Thoracic aorta (tissue), 2 donors: ENCODE measurements at regions not wholly inside any gene's neighbourhood (a gene's known extent, or its start where the extent isn't known, plus 50 kb on each side); places are given as distances from the start of the nearest gene placed in this dataset.
"Not testable (repeated sequence)": the region's sequence is repeated elsewhere in the genome, so short reads cannot be mapped to it uniquely, and the experiment has no call there.

Experiments used
- ATAC-seq: fragments of 150-250 bp; one replicate; pipeline ENCODE4 v1.8.0; 2017; ENCODE audit warnings: low read depth; ENCODE audit not compliant: insufficient number of reproducible peaks, low FRiP score
- DNase-seq: peaks from one replicate; pipeline ENCODE4 v3.0.0-alpha.2; 2020; ENCODE audit warnings: low spot score
- H3K27ac ChIP-seq, 2 donors: fragments of 200-600 bp; sonication (generic); 1 replicate in 1 of 2; 2 replicates in 1 of 2; pipeline ENCODE4 v1.5.1; 2016; ENCODE audit warnings: mild to moderate bottlenecking in 2 of 2, moderate library complexity in 2 of 2
- H3K27me3 ChIP-seq: fragments of 200-600 bp; sonication (generic); replicated peaks from 2 replicates; pipeline ENCODE4 v1.6.0; 2016; ENCODE audit warnings: mild to moderate bottlenecking; ENCODE audit not compliant: insufficient read depth
- H3K36me3 ChIP-seq: fragments of 200-600 bp; sonication (generic); one replicate; pipeline ENCODE4 v1.5.1; 2016
- H3K4me1 ChIP-seq, 2 donors: fragments of 200-600 bp; sonication (generic); 1 replicate in 1 of 2; 2 replicates in 1 of 2; pipeline versions ENCODE4 v1.5.1 to v1.6.0; 2016; ENCODE audit warnings: low read depth in 2 of 2, mild to moderate bottlenecking in 1 of 2; ENCODE audit not compliant: control insufficient read depth in 1 of 2
- H3K4me3 ChIP-seq: fragments of 200-600 bp; sonication (generic); 2 replicates; pipeline ENCODE4 v1.5.1; 2016; ENCODE audit warnings: mild to moderate bottlenecking
- H3K9me3 ChIP-seq: fragments of 200-600 bp; sonication (generic); 2 replicates; pipeline ENCODE4 v1.5.1; 2016
- CTCF ChIP-seq: fragments of 200-600 bp; sonication (generic); IDR thresholded peaks from one replicate; pipeline ENCODE4 v1.5.1; 2019; ENCODE audit warnings: antibody characterized with exemption

- TF ChIP-seq CTCF = no peak
- no peak overlapping the region for H3K4me3 ChIP-seq
- no peak for ATAC-seq
Observed at GRCh38 chr2:114352988-114353387, 89.5 kb upstream of the DPP10 start.

GRCh38 chr2:114354199-114354598, 88.2 kb upstream of the DPP10 start:
- ATAC-seq (no peak), DNase-seq (no peak)
- Histone ChIP-seq H3K4me3 (no peak overlapping the region), H3K27ac (no peak overlapping the region), H3K36me3 (no peaks in the 10 kb centered on the region), H3K9me3 (no peaks in the 10 kb centered on the region), H3K4me1 (no peaks in the 10 kb centered on the region), H3K27me3 (no peaks in the 10 kb centered on the region)
- TF ChIP-seq CTCF = no peak

More at GRCh38 chr2:114352988-114353387, 89.5 kb upstream of the DPP10 start:
- H3K4me1 ChIP-seq = no peaks in the 10 kb centered on the region
- H3K27ac ChIP-seq = no peak overlapping the region
- no peaks in the 10 kb centered on the region for H3K36me3 ChIP-seq
- DNase-seq = no peak
- H3K27me3 ChIP-seq = no peaks in the 10 kb centered on the region
- no peaks in the 10 kb centered on the region for H3K9me3 ChIP-seq

- ATAC-seq (no peak), DNase-seq (no peak)
- no peak overlapping the region for H3K27ac ChIP-seq
- no peaks in the 10 kb centered on the region for H3K36me3 ChIP-seq
- no peak for TF ChIP-seq CTCF
- no peaks in the 10 kb centered on the region for H3K4me1 ChIP-seq
- H3K27me3 ChIP-seq = no peaks in the 10 kb centered on the region
- H3K9me3 ChIP-seq = peaks cover 9% of the 10 kb centered on the region
- H3K4me3 ChIP-seq = no peak overlapping the region
Observed at GRCh38 chr2:114368705-114369104, 73.7 kb upstream of the DPP10 start.

- H3K4me1 ChIP-seq, DNase-seq, H3K9me3 ChIP-seq, H3K27me3 ChIP-seq, H3K27ac ChIP-seq, ATAC-seq, H3K4me3 ChIP-seq, H3K36me3 ChIP-seq: not testable (repeated sequence)
Observed at GRCh38 chr2:114371721-114372120, 70.7 kb upstream of the DPP10 start.

GRCh38 chr2:114373591-114373990, 68.8 kb upstream of the DPP10 start:
- Histone ChIP-seq H3K27ac (no peak overlapping the region), H3K4me3 (no peak overlapping the region), H3K36me3 (no peaks in the 10 kb centered on the region), H3K27me3 (no peaks in the 10 kb centered on the region), H3K9me3 (peaks cover 9% of the 10 kb centered on the region), H3K4me1 (no peaks in the 10 kb centered on the region)
- DNase-seq = no peak
- no peak for ATAC-seq
- no peak for TF ChIP-seq CTCF

- no peak overlapping the region for H3K27ac ChIP-seq
- no peak overlapping the region for H3K4me3 ChIP-seq
- no peaks in the 10 kb centered on the region for H3K9me3 ChIP-seq
- no peak for TF ChIP-seq CTCF
- DNase-seq (no peak), ATAC-seq (no peak)
- peaks cover 0 to 8% of the 10 kb centered on the region in 2 donors for H3K4me1 ChIP-seq
- H3K36me3 ChIP-seq = no peaks in the 10 kb centered on the region
- H3K27me3 ChIP-seq = no peaks in the 10 kb centered on the region
Observed at GRCh38 chr2:114384441-114384840, 58.0 kb upstream of the DPP10 start.
